Neuronal stem cell (in vitro differentiated cells): ENCODE measurements at regions not wholly inside any gene's neighbourhood (a gene's known extent, or its start where the extent isn't known, plus 50 kb on each side); places are given as distances from the start of the nearest gene placed in this dataset.

Source experiments
- DNase-seq: peaks from one replicate; pipeline ENCODE4 v3.0.0-alpha.2; 2013; ENCODE audit warnings: low spot score
- H2AFZ ChIP-seq: one replicate; pipeline ENCODE4 v1.6.1; 2013; ENCODE audit warnings: mild to moderate bottlenecking, low read length, inconsistent platforms
- H2AK5ac ChIP-seq: 2 replicates; pipeline ENCODE4 v1.6.1; 2013; ENCODE audit warnings: low read depth, mild to moderate bottlenecking, inconsistent platforms, low read length, moderate library complexity, mixed read lengths
- H2BK120ac ChIP-seq: 2 replicates; pipeline ENCODE4 v1.6.1; 2013; ENCODE audit warnings: low read depth, mild to moderate bottlenecking, inconsistent platforms, low read length, moderate library complexity, mixed read lengths
- H2BK12ac ChIP-seq: one replicate; pipeline ENCODE4 v1.6.1; 2013; ENCODE audit warnings: low read length, inconsistent platforms
- H2BK15ac ChIP-seq: 2 replicates; pipeline ENCODE4 v1.6.1; 2013; ENCODE audit warnings: mild to moderate bottlenecking, low read length, inconsistent platforms, mixed read lengths
- H2BK5ac ChIP-seq: one replicate; pipeline ENCODE4 v1.6.1; 2013; ENCODE audit warnings: inconsistent platforms, mild to moderate bottlenecking, low read length, moderate library complexity
- H3K14ac ChIP-seq: one replicate; pipeline ENCODE4 v1.6.1; 2013; ENCODE audit warnings: low read length, inconsistent platforms
- H3K18ac ChIP-seq: 2 replicates; pipeline ENCODE4 v1.6.1; 2013; ENCODE audit warnings: low read length, inconsistent platforms
- H3K23ac ChIP-seq: 2 replicates; pipeline ENCODE4 v1.6.1; 2013; ENCODE audit warnings: low read depth, mild to moderate bottlenecking, mixed read lengths, low read length, inconsistent platforms; ENCODE audit not compliant: poor library complexity
- H3K27ac ChIP-seq: replicated peaks from 3 replicates; pipeline ENCODE4 v1.5.1; 2013; ENCODE audit warnings: low read length, inconsistent platforms
- H3K27me3 ChIP-seq, 3 experiments: 2 replicates each; pipeline ENCODE4 v1.6.1; 2013; ENCODE audit warnings: low read length in 3 of 3, mild to moderate bottlenecking in 2 of 3, inconsistent platforms in 1 of 3, low read depth in 1 of 3, mixed read lengths in 1 of 3, moderate library complexity in 1 of 3; ENCODE audit not compliant: control insufficient read depth in 3 of 3, insufficient read depth in 3 of 3
- H3K36me3 ChIP-seq, 2 donors: replicated peaks in 1 of 2; 2 replicates each; pipeline ENCODE4 v1.6.1; 2013; ENCODE audit warnings: low read length in 2 of 2; ENCODE audit not compliant: control insufficient read depth in 2 of 2, insufficient read depth in 2 of 2
- H3K4ac ChIP-seq: 2 replicates; pipeline ENCODE4 v1.6.1; 2013; ENCODE audit warnings: inconsistent platforms, mild to moderate bottlenecking, low read length, moderate library complexity
- H3K4me1 ChIP-seq, 2 donors: 1 replicate in 1 of 2; 2 replicates in 1 of 2; pipeline ENCODE4 v1.6.1; 2013; ENCODE audit warnings: low read length in 2 of 2, low read depth in 1 of 2; ENCODE audit not compliant: control insufficient read depth in 2 of 2, insufficient read depth in 1 of 2
- H3K4me2 ChIP-seq: one replicate; pipeline ENCODE4 v1.6.1; 2013; ENCODE audit warnings: mild to moderate bottlenecking, low read length, inconsistent platforms; ENCODE audit not compliant: insufficient read depth, poor library complexity, severe bottlenecking
- H3K4me3 ChIP-seq, 2 donors: 2 replicates each; pipeline ENCODE4 v1.5.1; 2013; ENCODE audit warnings: low read length in 2 of 2, mild to moderate bottlenecking in 2 of 2, inconsistent platforms in 1 of 2, moderate library complexity in 1 of 2
- H3K79me1 ChIP-seq: one replicate; pipeline ENCODE4 v1.6.1; 2013; ENCODE audit warnings: low read depth, mild to moderate bottlenecking, inconsistent platforms, low read length, moderate library complexity
- H3K9ac ChIP-seq: one replicate; pipeline ENCODE4 v1.6.1; 2013; ENCODE audit warnings: mild to moderate bottlenecking, low read depth, low read length, inconsistent platforms; ENCODE audit not compliant: poor library complexity
- H3K9me3 ChIP-seq, 2 donors: replicated peaks in 1 of 2; 2 replicates each; pipeline versions ENCODE3 to v1.6.1; 2013; ENCODE audit warnings: low read length in 2 of 2, mild to moderate bottlenecking in 2 of 2, inconsistent platforms in 1 of 2, low read depth in 1 of 2, mixed read lengths in 1 of 2, moderate library complexity in 1 of 2; ENCODE audit not compliant: control insufficient read depth in 2 of 2, insufficient read depth in 1 of 2
- H4K8ac ChIP-seq: one replicate; pipeline ENCODE4 v1.6.1; 2013; ENCODE audit warnings: low read depth, mild to moderate bottlenecking, inconsistent platforms, low read length, moderate library complexity
- H4K91ac ChIP-seq: one replicate; pipeline ENCODE4 v1.6.1; 2013; ENCODE audit warnings: low read length, low read depth, mild to moderate bottlenecking, inconsistent platforms; ENCODE audit not compliant: poor library complexity
- WGBS, 2 donors: extraction: QIAGEN DNeasy Blood & Tissue Kit; methylation state at CpG; one replicate each; pipeline ENCODE4 v1.1.7; 2013; ENCODE audit warnings: missing lambda C conversion rate in 2 of 2, mixed read lengths in 1 of 2; ENCODE audit not compliant: insufficient read length in 2 of 2, insufficient replicate concordance in 1 of 2; ENCODE audit errors: extremely low coverage in 2 of 2; 5-methylcytosine and 5-hydroxymethylcytosine counted together

DNA sequence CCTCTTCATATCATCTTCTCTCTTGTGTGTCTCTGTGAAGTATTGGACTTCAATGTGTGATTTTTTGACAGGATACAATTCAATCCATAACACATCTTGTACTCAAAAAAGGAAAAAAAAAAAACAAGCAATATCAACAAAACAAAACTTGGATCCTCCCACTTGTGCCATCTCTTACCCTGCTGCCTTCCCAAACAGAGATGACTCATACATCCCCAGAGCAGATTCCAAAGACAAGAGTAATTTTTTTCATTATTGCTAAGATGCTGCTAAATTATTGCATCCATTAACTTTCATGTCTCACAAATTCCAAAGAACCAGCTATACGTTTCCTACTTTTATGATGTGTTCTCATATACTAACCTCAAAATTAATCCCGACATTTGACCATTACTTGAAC is 479.2 kb downstream of the GBA3 start:
- Histone ChIP-seq H3K79me1 (no peaks in the 10 kb centered on the region), H3K4me2 (no peak overlapping the region), H3K27me3 (no peaks in the 10 kb centered on the region), H2BK5ac (no peak overlapping the region), H2BK12ac (no peak overlapping the region), H4K91ac (no peak overlapping the region), H3K9me3 (peaks cover 0 to 10% of the 10 kb centered on the region in 2 donors), H2BK120ac (no peak overlapping the region), H3K4me1 (peaks cover 0 to 1% of the 10 kb centered on the region in 2 donors), H3K9ac (no peak overlapping the region), H3K23ac (no peak overlapping the region), H2BK15ac (no peak overlapping the region), H3K4me3 (no peak overlapping the region), H4K8ac (no peak overlapping the region), H3K36me3 (no peaks in the 10 kb centered on the region), H2AK5ac (no peak overlapping the region), H3K18ac (no peak overlapping the region), H3K14ac (no peak overlapping the region), H3K27ac (no peak overlapping the region), H2AFZ (no peak overlapping the region), H3K4ac (no peak overlapping the region)
- no CpG with 5 or more reads among the region's 2 CpGs for WGBS, 2 donors
- no peak for DNase-seq

DNA sequence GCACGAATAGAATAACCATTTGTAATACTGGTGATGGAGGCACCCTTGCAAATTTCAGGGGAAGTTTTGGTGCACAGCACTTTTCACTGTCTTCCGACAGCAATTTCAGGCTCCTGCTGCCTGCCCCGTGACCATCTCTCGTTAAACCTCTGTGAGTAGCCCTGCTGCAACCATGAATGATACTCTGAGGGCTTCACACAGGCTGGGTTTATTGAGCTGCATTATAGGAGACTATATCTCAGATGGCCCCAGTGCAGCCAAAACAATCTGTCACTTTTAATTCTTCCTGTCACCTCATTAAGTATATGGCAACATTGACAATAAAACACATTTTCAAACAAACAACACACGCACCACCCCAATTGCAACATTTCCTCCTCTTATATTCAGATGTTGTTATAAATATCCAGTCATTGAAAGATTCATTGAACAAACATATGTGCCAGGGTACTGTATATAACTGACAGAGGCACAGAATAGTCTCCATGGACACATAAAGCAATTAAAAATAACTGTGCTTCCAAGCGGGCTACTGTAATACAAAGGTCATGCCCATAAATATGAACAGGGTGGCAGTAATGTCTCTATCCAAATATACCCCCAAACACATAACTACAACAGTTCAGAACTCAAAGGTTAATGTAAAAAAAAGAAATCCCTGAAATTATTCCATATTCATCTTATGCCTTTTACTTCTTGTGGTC is 477.0 kb downstream of the GBA3 start:
- H3K79me1 ChIP-seq = no peaks in the 10 kb centered on the region
- no peak overlapping the region for H2AK5ac ChIP-seq
- no peak overlapping the region for H3K9ac ChIP-seq
- H3K18ac ChIP-seq = no peak overlapping the region
- H3K4ac ChIP-seq = no peak overlapping the region
- peaks cover 5 to 10% of the 10 kb centered on the region in 2 donors for H3K4me1 ChIP-seq
- H2BK120ac ChIP-seq = no peak overlapping the region
- no peak overlapping the region for H3K14ac ChIP-seq
- H2BK5ac ChIP-seq = no peak overlapping the region
- no peaks in the 10 kb centered on the region for H3K27me3 ChIP-seq
- DNase-seq = no peak
- H4K91ac ChIP-seq = no peak overlapping the region
- H3K23ac ChIP-seq = no peak overlapping the region
- no peak overlapping the region for H2AFZ ChIP-seq
- no peak overlapping the region for H4K8ac ChIP-seq
- H3K4me3 ChIP-seq = no peak overlapping the region
- no peak overlapping the region for H3K27ac ChIP-seq
- H3K9me3 ChIP-seq = peaks cover 0 to 7% of the 10 kb centered on the region in 2 donors
- no peak overlapping the region for H2BK12ac ChIP-seq
- H3K36me3 ChIP-seq = no peaks in the 10 kb centered on the region
- H3K4me2 ChIP-seq = no peak overlapping the region
- WGBS, 2 donors = 100% methylated on average over 1 of the region's 6 CpGs
- no peak overlapping the region for H2BK15ac ChIP-seq

DNA sequence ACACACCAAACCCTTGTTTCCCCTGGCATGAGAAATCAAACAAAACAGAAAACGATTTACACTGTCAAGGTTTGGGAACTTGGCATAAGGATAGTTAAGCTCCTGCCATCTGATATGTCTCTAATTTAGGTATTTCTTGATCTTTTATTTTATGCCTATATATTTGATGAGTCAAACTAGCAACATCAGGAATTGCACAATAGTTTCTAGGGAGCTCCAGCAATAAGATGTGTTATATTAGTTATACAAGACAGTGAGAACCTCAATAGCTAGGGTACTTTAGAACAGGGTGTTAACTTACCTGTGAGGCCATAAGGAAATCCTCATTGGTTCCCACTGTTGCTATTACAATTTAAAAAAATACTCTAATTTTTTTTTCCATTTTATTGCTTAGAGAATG is 474.2 kb downstream of the GBA3 start:
- no peak overlapping the region for H3K23ac ChIP-seq

DNA sequence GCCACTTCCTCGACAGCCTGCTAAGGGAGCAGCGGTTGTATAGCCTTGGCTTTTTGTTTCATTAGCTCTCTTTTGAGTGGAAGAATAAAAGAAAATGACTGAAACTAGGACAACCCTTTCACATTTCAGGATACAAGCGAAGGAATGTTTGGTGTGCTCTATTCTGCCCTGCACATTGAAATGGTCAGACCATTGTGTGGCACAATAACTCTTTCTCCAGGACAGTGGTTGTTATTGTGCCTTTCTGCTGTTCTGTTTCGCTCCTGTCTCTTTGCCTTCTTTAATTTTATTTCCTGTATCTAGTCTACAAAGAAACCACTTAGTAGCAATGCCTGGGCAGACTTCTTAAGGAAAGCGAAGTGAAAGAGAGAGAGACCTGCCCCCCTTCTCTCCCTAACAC is 473.7 kb downstream of the GBA3 start:
- no peak overlapping the region for H3K18ac ChIP-seq
- H3K23ac ChIP-seq = no peak overlapping the region
- no peak overlapping the region for H3K4ac ChIP-seq
- no peak overlapping the region for H2BK5ac ChIP-seq
- no peak overlapping the region for H2AK5ac ChIP-seq
- H3K4me3 ChIP-seq = no peak overlapping the region
- no peak overlapping the region for H3K4me2 ChIP-seq
- no peak overlapping the region for H2BK15ac ChIP-seq
- peaks cover 0 to 3% of the 10 kb centered on the region in 2 donors for H3K9me3 ChIP-seq
- no peak overlapping the region for H3K14ac ChIP-seq
- no peak overlapping the region for H2BK12ac ChIP-seq
- H3K79me1 ChIP-seq = no peaks in the 10 kb centered on the region
- peak overlapping the region; percentile 30 for H3K9ac ChIP-seq
- no peak overlapping the region for H3K27ac ChIP-seq
- H4K8ac ChIP-seq = no peak overlapping the region
- DNase-seq = peak; percentile 18
- peak overlapping the region; percentile 6 for H2AFZ ChIP-seq
- peaks cover 14 to 36% of the 10 kb centered on the region in 2 donors for H3K4me1 ChIP-seq
- no CpG with 5 or more reads among the region's 5 CpGs for WGBS, 2 donors
- no peak overlapping the region for H2BK120ac ChIP-seq
- H3K36me3 ChIP-seq = no peaks in the 10 kb centered on the region
- no peak overlapping the region for H4K91ac ChIP-seq
- H3K27me3 ChIP-seq = no peaks in the 10 kb centered on the region

More for the DNA sequence above, 474.2 kb downstream of the GBA3 start:
- no peak overlapping the region for H3K4me3 ChIP-seq
- no peak overlapping the region for H3K14ac ChIP-seq
- peak overlapping the region; percentile 30 for H3K9ac ChIP-seq
- no peak overlapping the region for H2BK120ac ChIP-seq
- no peak overlapping the region for H2BK5ac ChIP-seq
- no peaks in the 10 kb centered on the region for H3K36me3 ChIP-seq
- no peak overlapping the region for H4K91ac ChIP-seq
- peak overlapping the region; percentile 6 for H2AFZ ChIP-seq
- no peak overlapping the region for H4K8ac ChIP-seq
- H3K4ac ChIP-seq = no peak overlapping the region
- no peaks in the 10 kb centered on the region for H3K79me1 ChIP-seq
- H3K18ac ChIP-seq = no peak overlapping the region
- H2BK12ac ChIP-seq = no peak overlapping the region
- H3K27ac ChIP-seq = no peak overlapping the region
- H3K4me1 ChIP-seq = peaks cover 12 to 32% of the 10 kb centered on the region in 2 donors
- H3K9me3 ChIP-seq = peaks cover 0 to 3% of the 10 kb centered on the region in 2 donors
- no peak overlapping the region for H2BK15ac ChIP-seq
- H2AK5ac ChIP-seq = no peak overlapping the region
- no peaks in the 10 kb centered on the region for H3K27me3 ChIP-seq
- no peak overlapping the region for H3K4me2 ChIP-seq
- WGBS, 2 donors = no CpG with 5 or more reads among the region's 1 CpG
- DNase-seq = no peak
